Hematopoietic multipotent progenitor cell treated with erythropoietin and hydrocortisone succinate and interleukin-3 and kit ligand, for 17 days (in vitro differentiated cells): ENCODE measurements at regions not wholly inside any gene's neighbourhood (a gene's known extent, or its start where the extent isn't known, plus 50 kb on each side); places are given as distances from the start of the nearest gene placed in this dataset.

Source experiments
- DNase-seq: peaks from one replicate; pipeline ENCODE4 v3.0.0-alpha.2; 2015; ENCODE audit warnings: low spot score

GRCh38 chr21:35367553-35367952 lies 318.5 kb upstream of the RUNX1 start:
- no peak for DNase-seq

GRCh38 chr21:35366394-35367080 lies 317.4 kb upstream of the RUNX1 start:
- no peak for DNase-seq

GRCh38 chr21:35363458-35363857 lies 314.4 kb upstream of the RUNX1 start:
- DNase-seq: no peak

GRCh38 chr21:35361988-35362387 lies 312.9 kb upstream of the RUNX1 start:
- DNase-seq: no peak

GRCh38 chr21:35360870-35361570 lies 311.9 kb upstream of the RUNX1 start:
- no peak for DNase-seq

GRCh38 chr21:35359076-35359475 lies 310.0 kb upstream of the RUNX1 start:
- DNase-seq: no peak

- no peak for DNase-seq
Measured at GRCh38 chr21:35358008-35358407, 308.9 kb upstream of the RUNX1 start.

GRCh38 chr21:35357041-35357780 lies 308.1 kb upstream of the RUNX1 start:
- DNase-seq: no peak

- no peak for DNase-seq
Measured at GRCh38 chr21:35354078-35354477, 305.0 kb upstream of the RUNX1 start.

- no peak for DNase-seq
Measured at GRCh38 chr21:35352793-35353192, 303.7 kb upstream of the RUNX1 start.

GRCh38 chr21:35352066-35352770 lies 303.1 kb upstream of the RUNX1 start:
- no peak for DNase-seq

GRCh38 chr21:35351434-35351833 lies 302.3 kb upstream of the RUNX1 start:
- no peak for DNase-seq

GRCh38 chr21:35350965-35351364 lies 301.9 kb upstream of the RUNX1 start:
- DNase-seq: no peak

GRCh38 chr21:35349376-35350080 lies 300.4 kb upstream of the RUNX1 start:
- DNase-seq: no peak

- no peak for DNase-seq
Measured at GRCh38 chr21:35348686-35349085, 299.6 kb upstream of the RUNX1 start.

- DNase-seq: no peak
Measured at GRCh38 chr21:35346697-35347096, 297.6 kb upstream of the RUNX1 start.

GRCh38 chr21:35345954-35346353 lies 296.9 kb upstream of the RUNX1 start:
- no peak for DNase-seq

- no peak for DNase-seq
Measured at GRCh38 chr21:35344582-35344981, 295.5 kb upstream of the RUNX1 start.

GRCh38 chr21:35343046-35343819 lies 294.1 kb upstream of the RUNX1 start:
- DNase-seq: no peak

GRCh38 chr21:35342440-35342839 lies 293.3 kb upstream of the RUNX1 start:
- no peak for DNase-seq

- DNase-seq: no peak
Measured at GRCh38 chr21:35340273-35340672, 291.2 kb upstream of the RUNX1 start.
